GM18867 (cell line): ENCODE measurements at regions not wholly inside any gene's neighbourhood (a gene's known extent, or its start where the extent isn't known, plus 50 kb on each side); places are given as distances from the start of the nearest gene placed in this dataset.

Experiments used
- ATAC-seq: cut with Tn5 transposase; IDR thresholded peaks from one replicate; pipeline ENCODE4 v1.9.1; 2021; ENCODE audit warnings: mild to moderate bottlenecking, moderate library complexity; ENCODE audit not compliant: unreplicated experiment

DNA sequence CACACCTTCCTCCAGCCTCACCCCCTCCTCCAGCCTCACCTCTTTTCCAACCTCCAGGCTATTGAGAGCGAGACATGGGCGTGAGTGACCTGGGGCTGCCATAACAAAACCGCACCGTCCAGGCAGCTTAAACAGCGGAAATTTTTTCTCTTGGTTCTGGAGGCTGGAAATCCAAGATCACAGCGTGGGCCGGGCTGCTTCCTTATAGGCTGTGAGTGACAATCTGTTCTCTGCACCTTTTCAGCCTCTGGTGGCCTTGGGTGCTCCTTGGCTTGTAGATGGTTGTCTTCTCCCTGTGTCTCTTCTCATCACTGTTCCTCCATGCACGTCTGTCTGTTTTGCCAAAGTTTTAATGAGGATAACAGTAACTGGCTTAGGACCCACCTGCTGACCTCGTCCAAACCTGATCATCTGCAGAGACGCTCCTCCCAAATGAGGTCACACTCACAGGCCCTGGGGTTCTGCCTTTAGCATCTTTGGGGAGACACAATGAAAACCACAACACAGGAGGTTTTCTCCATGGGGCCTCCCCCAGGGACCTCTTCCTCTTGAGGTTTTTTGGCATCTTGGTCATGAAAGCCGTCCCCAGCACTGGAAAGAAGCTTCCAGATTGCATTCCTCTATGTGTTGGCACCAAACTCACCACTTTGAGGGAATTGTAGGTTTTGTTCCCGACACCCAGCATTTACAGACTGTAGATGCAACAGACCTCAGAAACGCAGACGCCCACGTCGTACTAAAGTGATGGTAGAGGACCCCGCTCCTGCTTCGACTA, 878.1 kb downstream of the BRD1 start:
- no peak for ATAC-seq

- ATAC-seq: no peak
These were observed 879.0 kb downstream of the BRD1 start for GRCh38 chr22:48948575-48949170.

DNA sequence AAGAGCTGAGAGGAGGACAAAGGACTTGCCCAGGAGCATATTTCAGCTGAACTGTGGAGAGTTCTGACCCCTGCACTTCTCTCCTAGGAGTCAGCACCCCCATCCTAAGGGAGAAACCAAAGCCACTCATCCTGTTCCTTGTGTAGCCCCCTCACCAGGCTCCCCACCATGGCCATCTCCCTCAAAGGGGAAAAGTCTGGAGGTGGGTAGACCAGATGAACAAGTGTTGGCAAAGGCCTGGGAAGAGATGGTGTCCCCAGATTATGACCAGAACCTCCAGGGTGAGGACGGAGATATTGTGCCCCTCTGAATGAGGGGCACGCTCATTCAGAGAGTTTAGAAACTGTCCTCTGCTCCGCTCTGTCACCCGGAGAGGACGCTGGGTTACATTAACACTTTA, 880.0 kb downstream of the BRD1 start:
- no peak for ATAC-seq

DNA sequence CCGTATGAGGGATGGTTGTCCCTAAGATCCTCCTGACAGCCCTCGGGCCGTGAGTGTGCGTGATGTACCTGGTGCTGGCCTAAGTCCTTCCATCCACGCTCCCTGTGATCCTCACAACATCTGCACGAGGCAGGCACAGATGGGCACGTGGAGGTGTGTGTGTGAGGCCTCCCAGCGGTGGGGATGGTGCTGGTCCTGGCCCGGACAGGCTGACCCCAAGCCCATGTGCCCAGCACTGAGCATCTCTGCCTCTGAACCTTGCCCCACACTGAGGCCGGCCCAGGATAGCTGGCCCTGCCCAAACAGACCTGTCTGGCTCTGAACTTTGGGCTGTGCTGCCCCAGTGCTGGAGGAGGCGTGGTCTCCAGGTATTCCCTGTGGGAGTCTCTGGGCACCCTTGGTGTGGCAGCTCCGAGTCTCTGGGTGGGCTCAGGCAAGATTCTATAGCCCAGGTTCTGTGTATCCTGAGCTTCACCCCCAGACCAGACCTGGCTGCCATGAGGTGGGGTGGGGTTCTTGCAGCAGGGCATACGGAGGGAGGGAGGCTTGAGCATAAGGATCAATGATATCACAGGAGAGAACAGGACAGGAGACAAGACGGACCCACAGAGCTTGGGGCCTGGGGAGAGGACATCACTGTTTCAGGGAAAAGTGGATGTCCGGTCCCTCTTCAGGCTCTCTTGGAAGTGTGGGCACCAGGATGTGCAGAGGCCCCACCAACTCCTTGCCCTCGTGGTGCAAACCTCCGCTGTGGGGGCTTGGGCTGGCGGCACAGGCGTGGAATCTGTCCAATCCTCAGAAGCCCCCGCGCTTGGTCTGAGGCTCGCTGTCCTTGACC, 881.8 kb downstream of the BRD1 start:
- no peak for ATAC-seq

DNA sequence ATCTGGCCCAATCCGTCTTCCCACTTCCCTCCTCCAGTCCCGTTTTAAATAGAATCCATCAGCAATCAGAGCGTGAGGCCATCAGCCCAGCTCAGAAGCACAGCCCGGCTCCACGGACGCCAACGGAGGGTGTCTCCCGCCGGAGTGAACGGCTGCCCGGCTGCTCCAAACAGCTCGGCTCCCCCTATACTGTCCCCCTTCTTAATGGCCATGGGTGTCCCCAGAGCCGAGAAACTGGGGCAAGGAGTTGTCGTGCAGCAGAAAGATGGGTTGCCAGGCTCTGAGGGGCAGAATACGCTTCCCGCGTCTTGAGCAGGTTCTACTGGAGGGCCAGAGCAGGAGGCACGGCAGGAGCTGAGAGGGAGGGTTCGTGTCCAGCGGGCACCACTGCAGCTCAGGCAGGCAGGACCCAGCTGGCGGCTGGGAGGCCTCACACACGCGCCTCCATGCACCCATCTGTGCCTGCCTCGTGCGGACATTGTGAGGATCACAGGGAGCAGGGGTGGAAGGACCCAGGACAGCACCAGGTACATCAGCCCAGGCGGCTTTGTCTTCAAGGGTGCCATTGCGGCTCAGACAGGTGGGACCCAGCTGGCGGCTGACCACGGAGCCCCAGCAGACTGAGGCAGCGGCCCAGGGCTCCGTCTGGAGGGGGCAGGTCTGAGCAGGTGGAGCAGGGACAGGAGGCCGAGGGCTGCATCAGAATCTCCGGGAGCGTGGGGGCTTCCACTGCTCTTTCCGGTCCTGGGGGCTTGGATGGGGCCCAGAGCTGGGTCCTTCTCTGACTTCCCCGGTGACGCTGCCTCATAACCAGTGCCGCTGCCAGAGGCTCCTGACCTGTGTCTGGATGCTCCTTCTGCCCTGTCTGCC, 882.7 kb downstream of the BRD1 start:
- no peak for ATAC-seq

DNA sequence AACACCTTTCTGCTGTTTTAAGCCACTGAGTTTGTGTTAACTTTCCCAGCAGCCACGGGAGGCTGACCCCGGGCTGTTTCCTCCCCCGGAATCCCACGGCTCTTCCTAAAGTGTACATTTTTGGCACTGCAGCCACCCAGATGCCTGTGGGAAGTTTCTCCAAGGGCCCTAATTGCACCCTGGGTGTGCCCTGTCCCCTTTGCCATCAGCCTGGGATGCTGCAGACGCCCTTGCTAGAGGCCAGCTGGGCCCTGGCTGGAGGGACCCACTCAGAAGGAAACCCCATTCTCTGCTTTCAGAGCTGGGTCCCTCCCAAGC, 883.3 kb downstream of the BRD1 start:
- ATAC-seq: no peak

- ATAC-seq: no peak
These were observed 883.9 kb downstream of the BRD1 start for GRCh38 chr22:48943567-48944432.

DNA sequence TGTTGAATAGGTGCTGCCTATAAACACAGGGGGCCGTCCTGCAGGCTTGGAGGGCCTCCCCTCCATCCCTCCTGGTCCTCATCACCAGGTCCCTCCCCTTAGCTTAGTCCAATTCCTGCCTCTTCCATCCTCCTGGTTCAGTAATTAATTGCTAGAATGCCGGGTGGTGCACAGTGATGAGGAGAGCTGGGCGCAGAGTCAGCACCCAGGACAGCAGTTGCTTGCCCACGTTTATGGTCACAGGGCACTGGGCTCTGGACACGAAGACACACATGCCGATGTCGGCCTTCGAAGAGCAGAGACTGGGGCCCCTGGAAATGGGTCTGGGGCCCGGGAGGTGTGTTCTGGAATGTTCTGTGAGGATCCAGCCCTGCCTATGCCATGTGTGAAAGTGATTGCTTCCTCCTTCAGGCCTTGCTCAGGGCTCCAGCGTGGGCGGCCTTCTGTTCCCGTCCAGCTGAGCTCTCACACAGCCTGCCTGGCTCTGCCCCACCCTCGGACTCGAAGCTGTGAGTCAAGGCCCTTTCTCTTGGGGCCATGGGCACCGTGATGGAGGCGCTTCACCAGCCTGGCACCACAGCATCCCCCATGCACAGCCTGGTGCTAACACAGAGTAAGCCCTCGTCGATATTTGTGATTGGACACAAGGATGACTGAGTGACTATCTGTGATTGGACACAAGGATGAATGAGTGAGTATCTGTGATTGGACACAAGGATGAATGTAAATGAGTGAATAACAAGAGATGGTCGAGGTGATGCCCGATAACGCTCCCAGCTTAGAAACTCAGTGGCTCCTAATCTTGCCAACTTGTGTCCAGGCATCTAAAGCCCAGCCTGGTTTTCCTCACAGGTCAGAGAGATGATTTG, 884.7 kb downstream of the BRD1 start:
- no peak for ATAC-seq

- no peak for ATAC-seq
These were observed 885.6 kb downstream of the BRD1 start for GRCh38 chr22:48941903-48942575.

GRCh38 chr22:48941033-48941902, 886.4 kb downstream of the BRD1 start:
- ATAC-seq: no peak

DNA sequence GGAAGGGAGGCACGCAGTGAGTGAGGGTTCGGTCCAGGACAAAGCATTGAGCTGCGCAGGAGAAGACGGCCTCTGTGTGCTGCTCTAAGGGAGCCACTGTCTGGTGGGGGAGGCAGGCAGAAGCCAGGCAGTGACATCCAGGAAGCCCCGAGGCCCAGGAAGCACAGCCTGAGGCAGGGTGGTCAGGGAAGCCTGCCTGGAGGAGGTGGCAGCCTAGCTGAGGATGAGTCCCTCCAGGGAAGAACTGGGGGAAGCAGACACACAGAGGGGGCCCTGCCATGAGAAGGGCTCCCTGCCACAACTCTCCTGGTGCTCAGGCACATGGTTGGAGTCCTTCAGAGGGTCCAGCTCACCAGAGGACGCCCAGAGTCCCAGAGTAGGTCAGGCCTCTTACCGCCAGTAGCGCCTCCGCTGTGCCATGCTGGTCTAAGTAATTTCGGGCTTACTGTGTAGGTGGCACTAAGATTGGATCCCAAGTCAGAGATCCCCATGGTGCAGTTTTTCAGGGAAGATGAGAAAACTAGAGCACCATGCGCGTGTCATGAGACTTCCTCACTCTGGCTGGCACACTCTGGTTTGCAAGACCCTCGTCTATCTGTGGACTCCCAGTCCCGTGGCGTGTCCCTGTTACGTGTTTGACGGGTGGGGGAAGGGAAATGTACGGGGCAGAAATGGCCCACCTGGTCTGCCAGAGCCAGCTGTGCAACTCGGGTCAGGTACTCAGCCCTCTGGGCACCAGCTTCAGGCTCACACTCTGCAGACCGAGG, 887.2 kb downstream of the BRD1 start:
- ATAC-seq: no peak

DNA sequence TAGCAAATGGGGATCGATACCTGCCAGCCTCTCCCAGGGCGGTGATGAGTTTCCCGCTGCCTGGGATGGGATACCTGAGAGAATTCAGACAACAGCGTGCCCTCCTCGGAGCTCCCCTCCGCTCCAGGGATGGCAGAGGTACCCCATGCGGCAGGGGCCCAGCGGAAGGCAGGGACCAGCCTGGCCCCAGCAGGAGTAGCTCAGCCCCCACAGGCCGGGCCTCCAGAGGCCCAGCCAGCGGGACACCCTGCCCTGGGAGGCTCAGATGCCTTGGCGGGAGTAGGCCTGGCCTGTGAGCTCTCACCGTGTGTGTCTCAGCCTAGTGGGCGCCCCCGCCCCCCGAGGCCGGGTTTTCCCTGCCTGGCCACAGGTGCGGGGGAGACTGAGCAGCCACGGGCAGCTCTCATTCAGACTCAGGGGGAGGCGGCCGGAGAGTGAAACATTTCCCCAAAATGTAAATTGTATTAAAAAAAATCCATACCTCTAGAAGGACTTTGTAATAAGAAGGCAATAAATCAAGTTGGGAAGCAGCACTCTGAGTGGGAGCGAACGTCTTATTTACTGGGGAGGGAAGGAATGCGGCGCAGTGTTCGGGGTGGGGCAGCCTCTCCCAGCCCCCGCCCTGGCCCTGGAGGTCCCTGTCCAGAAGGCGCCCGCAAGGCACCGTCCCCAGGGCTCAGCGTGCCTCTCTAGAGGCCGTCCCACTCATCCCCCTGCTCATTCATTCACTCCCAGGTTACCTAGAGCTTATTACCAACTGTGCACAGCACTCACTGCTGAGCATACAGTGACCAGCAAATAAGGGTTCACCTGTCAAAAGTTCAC, 888.0 kb downstream of the BRD1 start:
- no peak for ATAC-seq

GRCh38 chr22:48938741-48939140, 888.9 kb downstream of the BRD1 start:
- ATAC-seq: no peak

GRCh38 chr22:48937032-48937639, 890.5 kb downstream of the BRD1 start:
- no peak for ATAC-seq

- ATAC-seq: no peak
These were observed 891.3 kb downstream of the BRD1 start for GRCh38 chr22:48936391-48936790.

- no peak for ATAC-seq
These were observed 893.2 kb downstream of the BRD1 start for GRCh38 chr22:48934446-48934845.
